HFFc6 (cell line): ENCODE measurements at regions not wholly inside any gene's neighbourhood (a gene's known extent, or its start where the extent isn't known, plus 50 kb on each side); places are given as distances from the start of the nearest gene placed in this dataset.

Source experiments
- DNase-seq: peaks from one replicate; pipeline ENCODE4 v3.0.0-alpha.2; 2018
- H3K27ac Mint-ChIP-seq: 2 replicates; pipeline ENCODE4 v1.8.0; 2020; ENCODE audit warnings: mild to moderate bottlenecking, mixed read lengths
- H3K27me3 Mint-ChIP-seq: 2 replicates; pipeline ENCODE4 v1.8.0; 2021; ENCODE audit warnings: mild to moderate bottlenecking, moderate library complexity, mixed read lengths; ENCODE audit not compliant: insufficient read depth
- H3K36me3 Mint-ChIP-seq: 2 replicates; pipeline ENCODE4 v1.8.0; 2021; ENCODE audit warnings: low read depth, mixed read lengths
- H3K4me1 Mint-ChIP-seq: 2 replicates; pipeline ENCODE4 v1.8.0; 2020; ENCODE audit warnings: low read depth, mixed read lengths
- H3K4me3 Mint-ChIP-seq: 2 replicates; pipeline ENCODE4 v1.8.0; 2020; ENCODE audit warnings: mild to moderate bottlenecking, moderate library complexity, mixed read lengths
- H3K9me3 Mint-ChIP-seq: 2 replicates; pipeline ENCODE4 v1.8.0; 2020; ENCODE audit warnings: mild to moderate bottlenecking, mixed read lengths
- TF ChIP-seq, protein P1 (sequence below): fragments of 200-600 bp; sonication (generic); IDR thresholded peaks from 2 replicates; pipeline ENCODE4 v1.5.0; 2021; ENCODE audit warnings: antibody characterized with exemption, mild to moderate bottlenecking

DNA sequence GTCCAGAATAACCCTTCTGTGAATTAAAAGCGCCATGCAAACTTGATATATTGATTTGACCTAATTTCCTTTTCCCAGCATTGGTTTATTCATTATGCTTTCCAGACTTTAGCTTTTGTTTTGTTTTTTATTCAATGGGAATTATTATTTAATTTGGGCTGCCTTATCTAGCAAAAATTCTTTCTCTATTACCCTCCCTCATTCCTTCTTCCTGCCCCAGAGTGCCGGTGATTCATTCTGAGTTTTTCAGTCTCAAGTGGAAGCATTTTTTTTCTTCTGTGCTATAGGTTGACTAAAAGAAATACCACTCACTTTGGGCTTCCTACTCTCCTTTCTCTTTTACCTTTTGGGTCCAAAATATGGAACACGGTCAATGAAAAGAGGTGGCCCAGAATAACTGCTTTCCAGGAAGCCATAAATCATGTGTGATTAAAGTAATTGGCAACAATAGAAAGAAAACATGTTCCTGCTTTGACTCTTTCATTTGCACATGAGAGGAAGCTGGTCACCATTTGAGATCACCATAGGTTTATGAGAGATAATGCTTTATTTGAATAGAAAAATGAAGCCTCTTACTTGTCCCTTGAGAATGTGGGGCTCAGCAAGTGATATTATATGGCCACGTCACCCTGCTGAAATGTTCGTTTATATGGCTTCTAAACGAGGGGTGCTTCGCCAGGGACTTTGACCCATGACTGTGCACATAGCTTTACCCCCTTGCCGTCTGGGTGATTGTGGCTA, 422.8 kb upstream of the ZEB2 start:
- no peaks in the 10 kb centered on the region for H3K27me3 Mint-ChIP-seq
- DNase-seq: peak; percentile 54
- H3K9me3 Mint-ChIP-seq: no peaks in the 10 kb centered on the region
- H3K27ac Mint-ChIP-seq: peak overlapping the region; percentile 87
- TF ChIP-seq, protein P1, sequence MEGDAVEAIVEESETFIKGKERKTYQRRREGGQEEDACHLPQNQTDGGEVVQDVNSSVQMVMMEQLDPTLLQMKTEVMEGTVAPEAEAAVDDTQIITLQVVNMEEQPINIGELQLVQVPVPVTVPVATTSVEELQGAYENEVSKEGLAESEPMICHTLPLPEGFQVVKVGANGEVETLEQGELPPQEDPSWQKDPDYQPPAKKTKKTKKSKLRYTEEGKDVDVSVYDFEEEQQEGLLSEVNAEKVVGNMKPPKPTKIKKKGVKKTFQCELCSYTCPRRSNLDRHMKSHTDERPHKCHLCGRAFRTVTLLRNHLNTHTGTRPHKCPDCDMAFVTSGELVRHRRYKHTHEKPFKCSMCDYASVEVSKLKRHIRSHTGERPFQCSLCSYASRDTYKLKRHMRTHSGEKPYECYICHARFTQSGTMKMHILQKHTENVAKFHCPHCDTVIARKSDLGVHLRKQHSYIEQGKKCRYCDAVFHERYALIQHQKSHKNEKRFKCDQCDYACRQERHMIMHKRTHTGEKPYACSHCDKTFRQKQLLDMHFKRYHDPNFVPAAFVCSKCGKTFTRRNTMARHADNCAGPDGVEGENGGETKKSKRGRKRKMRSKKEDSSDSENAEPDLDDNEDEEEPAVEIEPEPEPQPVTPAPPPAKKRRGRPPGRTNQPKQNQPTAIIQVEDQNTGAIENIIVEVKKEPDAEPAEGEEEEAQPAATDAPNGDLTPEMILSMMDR: no peak
- no peaks in the 10 kb centered on the region for H3K36me3 Mint-ChIP-seq
- peaks cover 80% of the 10 kb centered on the region for H3K4me1 Mint-ChIP-seq
- H3K4me3 Mint-ChIP-seq: peak overlapping the region; percentile 60

DNA sequence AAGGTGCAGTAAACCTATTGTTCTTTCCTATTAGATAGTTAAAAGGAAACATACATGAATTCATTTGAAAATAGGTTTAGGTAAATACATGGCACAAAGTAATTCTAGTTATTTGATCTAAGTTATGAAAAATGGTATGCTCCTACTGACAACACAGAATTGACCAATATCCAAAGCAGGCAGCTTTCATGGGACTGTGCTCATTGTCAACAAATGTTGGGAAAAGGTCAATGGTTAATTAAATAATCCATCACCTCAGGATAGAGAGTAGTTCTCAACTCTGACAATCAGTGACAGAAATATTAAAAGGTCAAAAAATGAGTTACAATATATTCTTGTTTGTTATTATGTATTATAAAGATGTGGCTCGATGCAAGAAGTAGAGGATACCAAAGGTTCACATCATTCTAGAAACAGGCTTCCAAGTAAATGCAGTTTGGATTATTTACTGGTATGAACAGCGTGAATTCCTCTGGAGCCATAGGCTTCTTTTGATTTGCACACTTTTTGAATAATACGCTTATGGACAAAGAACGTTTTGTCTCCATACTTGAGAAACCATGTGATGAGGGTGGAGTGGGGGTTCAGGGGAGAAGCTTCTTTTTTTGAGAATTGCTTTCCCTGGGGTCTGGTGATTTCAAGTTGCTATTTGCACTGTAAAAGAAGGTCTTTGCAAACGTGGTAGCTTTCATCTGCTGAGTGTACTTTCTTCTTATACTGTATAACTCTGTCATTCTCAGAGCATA, 422.0 kb upstream of the ZEB2 start:
- peak overlapping the region; percentile 87 for H3K27ac Mint-ChIP-seq

DNA sequence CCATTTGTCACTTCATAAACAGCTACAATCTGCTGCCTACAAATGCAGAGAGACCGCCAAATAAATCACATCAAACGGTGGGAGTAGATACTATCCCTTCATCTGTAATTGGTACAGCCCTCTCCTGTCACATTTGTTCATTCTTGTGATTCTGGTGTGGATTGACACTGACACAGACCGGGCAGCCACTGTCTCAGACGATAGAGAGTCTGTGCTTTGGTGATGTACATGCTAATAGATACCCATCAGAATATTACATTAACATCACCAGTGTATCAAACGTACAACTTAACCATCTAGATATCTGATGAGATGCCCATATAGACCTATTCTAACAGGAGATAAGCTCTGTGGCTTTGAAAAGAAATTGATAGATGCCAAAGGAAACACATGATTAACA, 419.7 kb upstream of the ZEB2 start:
- Mint-ChIP-seq H3K27ac (no peak overlapping the region), H3K27me3 (no peaks in the 10 kb centered on the region), H3K4me3 (no peak overlapping the region), H3K9me3 (no peaks in the 10 kb centered on the region), H3K36me3 (no peaks in the 10 kb centered on the region), H3K4me1 (peaks cover 70% of the 10 kb centered on the region)
- TF ChIP-seq, protein P1: no peak
- no peak for DNase-seq

More for the DNA sequence above, 422.0 kb upstream of the ZEB2 start:
- DNase-seq: no peak
- Mint-ChIP-seq H3K36me3 (no peaks in the 10 kb centered on the region), H3K4me1 (peaks cover 77% of the 10 kb centered on the region), H3K4me3 (peak overlapping the region; percentile 60; the same call in 1 of the 2 replicates), H3K27me3 (no peaks in the 10 kb centered on the region), H3K9me3 (no peaks in the 10 kb centered on the region)
- TF ChIP-seq, protein P1: no peak

DNA sequence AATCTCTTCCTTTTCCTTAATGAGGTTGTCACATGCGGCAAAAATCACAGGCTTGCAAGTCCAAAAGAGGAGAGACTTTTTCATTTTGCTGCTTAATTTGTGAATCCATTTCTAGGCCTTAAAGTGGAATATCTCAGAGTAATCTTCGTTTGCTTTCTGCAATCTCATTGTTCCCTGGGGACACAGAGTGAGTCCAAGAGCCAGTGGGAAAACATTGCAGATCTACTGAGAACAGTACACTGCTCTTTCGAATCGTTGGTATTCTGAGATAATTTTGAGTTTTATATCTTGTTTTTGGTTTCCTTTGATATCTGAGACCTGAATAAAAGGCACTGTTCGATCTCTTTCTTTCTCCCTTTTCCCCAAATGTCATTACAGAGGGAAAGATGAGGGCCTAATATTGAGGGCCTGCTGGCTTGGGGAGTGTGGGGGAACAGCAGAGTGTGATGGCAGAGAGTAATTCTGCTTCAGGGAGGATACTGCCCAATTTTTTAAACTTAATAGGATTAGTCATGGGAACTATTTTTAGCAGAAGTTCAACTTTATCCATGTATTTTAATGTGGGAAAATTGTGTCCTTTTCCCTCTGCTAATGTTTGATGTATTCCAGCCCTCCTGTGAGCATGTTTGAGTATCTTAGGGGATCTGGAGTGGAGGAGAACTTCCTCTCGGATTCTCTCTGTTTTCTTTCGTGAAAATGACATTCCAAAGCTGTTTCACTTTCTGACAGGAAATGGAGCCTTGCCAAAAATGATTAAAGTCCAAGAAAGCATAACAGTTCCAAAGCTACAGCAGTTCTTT, 418.2 kb upstream of the ZEB2 start:
- DNase-seq: peak; percentile 65
- Mint-ChIP-seq H3K9me3 (no peaks in the 10 kb centered on the region), H3K4me1 (peaks cover 55% of the 10 kb centered on the region), H3K27ac (peak overlapping the region; percentile 91), H3K36me3 (no peaks in the 10 kb centered on the region), H3K4me3 (peak overlapping the region; percentile 66), H3K27me3 (no peaks in the 10 kb centered on the region)
- TF ChIP-seq, protein P1: no peak

DNA sequence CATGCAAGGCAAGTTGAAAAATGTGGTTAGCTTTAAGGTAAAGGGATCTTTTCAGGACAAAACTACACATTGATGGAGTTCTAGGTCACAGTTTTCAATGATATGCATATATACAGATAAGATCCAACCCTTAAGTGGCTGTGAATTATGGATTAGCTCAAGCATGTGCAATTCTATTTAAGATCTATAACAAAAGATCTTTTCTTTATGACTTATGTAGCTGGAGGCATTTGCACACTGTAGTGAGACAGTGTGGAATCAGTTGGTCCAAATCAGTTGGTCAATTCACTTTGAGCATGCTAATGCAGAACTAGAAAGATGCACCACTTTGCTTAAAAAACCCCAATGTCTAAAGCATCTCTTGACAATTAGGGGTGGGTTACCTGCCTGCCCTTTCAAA, 417.1 kb upstream of the ZEB2 start:
- H3K4me1 Mint-ChIP-seq: peaks cover 45% of the 10 kb centered on the region
- no peaks in the 10 kb centered on the region for H3K9me3 Mint-ChIP-seq
- H3K27ac Mint-ChIP-seq: no peak overlapping the region
- no peaks in the 10 kb centered on the region for H3K27me3 Mint-ChIP-seq
- TF ChIP-seq, protein P1: no peak
- no peaks in the 10 kb centered on the region for H3K36me3 Mint-ChIP-seq
- H3K4me3 Mint-ChIP-seq: no peak overlapping the region
- no peak for DNase-seq
